Colonic mucosa (tissue), 4 donors: ENCODE measurements at regions not wholly inside any gene's neighbourhood (a gene's known extent, or its start where the extent isn't known, plus 50 kb on each side); places are given as distances from the start of the nearest gene placed in this dataset.

Experiments
- DNase-seq: peaks from one replicate; pipeline ENCODE4 v3.0.0-alpha.2; 2020
- H3K27ac ChIP-seq: fragments of 200-600 bp; one replicate; pipeline ENCODE4 v1.8.0; 2021
- H3K27me3 ChIP-seq: fragments of 200-600 bp; one replicate; pipeline ENCODE4 v1.8.0; 2021
- H3K36me3 ChIP-seq: fragments of 200-600 bp; one replicate; pipeline ENCODE4 v1.8.0; 2021
- H3K4me1 ChIP-seq: fragments of 200-600 bp; one replicate; pipeline ENCODE4 v1.8.0; 2021; ENCODE audit warnings: mild to moderate bottlenecking
- H3K4me3 ChIP-seq: fragments of 200-600 bp; one replicate; pipeline ENCODE4 v1.8.0; 2021
- H3K9ac ChIP-seq, 2 donors: one replicate each; pipeline ENCODE4 v1.7.0; 2013; ENCODE audit warnings: control low read depth in 2 of 2, low read depth in 2 of 2, low read length in 2 of 2
- H3K9me3 ChIP-seq: fragments of 200-600 bp; one replicate; pipeline ENCODE4 v1.8.0; 2021
- intact Hi-C: fragments of 100-400 bp; cut with DNase I; formaldehyde crosslinking; loops from one replicate; pipeline ENCODE4 v1.14.1; 2022
- TF ChIP-seq, protein P1 (sequence below): fragments of 200-600 bp; IDR thresholded peaks from one replicate; pipeline ENCODE4 v1.8.0; 2022; ENCODE audit warnings: antibody characterized with exemption, mild to moderate bottlenecking
- donor health status: healthy.
- donor health status: DM: no; HTN: no; CAD: no.
- donor health status: DM: no; HTN: no; CAD: no.

DNA sequence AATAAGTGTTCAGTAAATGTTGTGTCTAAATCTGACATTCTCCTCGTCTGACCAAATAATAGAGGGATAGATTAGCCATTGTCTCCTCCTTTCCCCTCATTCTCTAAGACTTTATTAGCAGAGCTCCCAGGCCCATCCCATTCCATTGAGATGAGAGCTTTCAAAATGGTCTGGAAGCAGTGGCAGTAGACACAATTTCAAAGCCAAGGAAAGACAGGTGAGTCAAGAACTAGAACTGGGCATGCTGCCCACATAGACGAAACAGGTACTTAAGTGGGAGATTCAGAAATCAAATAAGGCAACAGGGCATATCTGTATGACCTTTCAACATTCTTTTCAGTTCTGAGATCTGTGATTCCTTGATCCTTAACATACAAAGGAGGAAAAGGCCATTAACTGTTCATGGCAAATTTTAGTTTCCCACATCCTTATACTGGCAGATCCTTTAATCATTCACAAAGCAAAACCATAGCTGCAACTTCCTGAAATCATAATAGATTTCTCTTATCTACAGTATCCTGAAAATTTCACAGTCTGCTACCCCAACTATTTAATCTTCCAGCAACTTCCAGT is 96.6 kb upstream of the KCNA4 start:
- Histone ChIP-seq H3K9ac (no peak overlapping the region), H3K27ac (no peak overlapping the region), H3K4me3 (no peak overlapping the region), H3K4me1 (no peaks in the 10 kb centered on the region), H3K27me3 (no peaks in the 10 kb centered on the region), H3K36me3 (no peaks in the 10 kb centered on the region), H3K9me3 (no peaks in the 10 kb centered on the region)
- intact Hi-C loops: no loop called here
- TF ChIP-seq, protein P1, sequence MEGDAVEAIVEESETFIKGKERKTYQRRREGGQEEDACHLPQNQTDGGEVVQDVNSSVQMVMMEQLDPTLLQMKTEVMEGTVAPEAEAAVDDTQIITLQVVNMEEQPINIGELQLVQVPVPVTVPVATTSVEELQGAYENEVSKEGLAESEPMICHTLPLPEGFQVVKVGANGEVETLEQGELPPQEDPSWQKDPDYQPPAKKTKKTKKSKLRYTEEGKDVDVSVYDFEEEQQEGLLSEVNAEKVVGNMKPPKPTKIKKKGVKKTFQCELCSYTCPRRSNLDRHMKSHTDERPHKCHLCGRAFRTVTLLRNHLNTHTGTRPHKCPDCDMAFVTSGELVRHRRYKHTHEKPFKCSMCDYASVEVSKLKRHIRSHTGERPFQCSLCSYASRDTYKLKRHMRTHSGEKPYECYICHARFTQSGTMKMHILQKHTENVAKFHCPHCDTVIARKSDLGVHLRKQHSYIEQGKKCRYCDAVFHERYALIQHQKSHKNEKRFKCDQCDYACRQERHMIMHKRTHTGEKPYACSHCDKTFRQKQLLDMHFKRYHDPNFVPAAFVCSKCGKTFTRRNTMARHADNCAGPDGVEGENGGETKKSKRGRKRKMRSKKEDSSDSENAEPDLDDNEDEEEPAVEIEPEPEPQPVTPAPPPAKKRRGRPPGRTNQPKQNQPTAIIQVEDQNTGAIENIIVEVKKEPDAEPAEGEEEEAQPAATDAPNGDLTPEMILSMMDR: no peak
- no peak for DNase-seq

DNA sequence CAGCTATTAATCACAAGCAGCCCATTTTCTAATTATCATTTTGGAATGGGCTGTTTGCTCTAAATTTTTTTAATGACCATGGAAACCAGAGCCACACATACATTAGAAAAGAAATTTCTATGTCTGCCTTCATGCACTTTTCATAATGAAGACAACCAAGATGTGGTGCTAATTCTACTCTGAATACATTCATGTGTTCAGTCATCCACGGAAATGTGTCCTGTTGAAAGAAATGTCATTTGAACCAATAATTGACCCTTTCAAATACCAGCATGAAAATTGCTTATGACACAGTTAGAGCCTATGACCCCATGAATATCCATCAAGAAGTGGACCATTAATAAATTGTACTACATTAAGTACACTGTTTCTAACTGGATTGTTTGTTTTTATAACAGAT is 99.7 kb upstream of the KCNA4 start:
- no peak overlapping the region for H3K9ac ChIP-seq
- H3K4me1 ChIP-seq: no peaks in the 10 kb centered on the region
- DNase-seq: no peak
- H3K27ac ChIP-seq: no peak overlapping the region
- no peaks in the 10 kb centered on the region for H3K36me3 ChIP-seq
- intact Hi-C loops: no loop called here
- H3K4me3 ChIP-seq: no peak overlapping the region
- TF ChIP-seq, protein P1: no peak
- no peaks in the 10 kb centered on the region for H3K27me3 ChIP-seq
- H3K9me3 ChIP-seq: no peaks in the 10 kb centered on the region

DNA sequence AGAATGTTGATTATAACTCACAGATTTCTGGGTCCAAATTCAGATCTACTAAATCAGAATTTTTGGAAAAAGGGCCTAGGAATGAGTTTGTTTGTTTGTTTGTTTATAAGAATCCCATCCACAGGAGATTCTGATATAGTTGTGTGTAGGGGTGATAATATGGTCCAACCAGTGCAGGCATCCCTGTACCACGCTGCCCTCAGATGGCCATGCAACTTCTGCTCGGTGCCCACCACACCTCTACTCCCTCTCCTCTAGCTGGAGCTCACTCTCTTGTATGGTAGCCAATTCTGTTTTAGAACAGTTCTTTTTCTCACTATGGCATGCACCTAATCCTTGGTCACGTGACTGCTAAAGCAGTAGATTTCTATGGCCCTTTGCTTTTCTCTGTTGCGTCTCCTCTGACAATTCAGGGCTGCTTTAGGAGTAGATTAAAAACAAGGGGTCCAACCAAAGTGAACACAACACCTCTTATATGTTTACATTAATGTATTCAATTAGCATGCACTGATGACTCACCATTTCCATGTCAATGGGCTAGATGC is 103.3 kb upstream of the KCNA4 start:
- H3K4me3 ChIP-seq: no peak overlapping the region
- no peak overlapping the region for H3K9ac ChIP-seq
- H3K9me3 ChIP-seq: no peaks in the 10 kb centered on the region
- intact Hi-C loops: no loop called here
- no peaks in the 10 kb centered on the region for H3K27me3 ChIP-seq
- no peaks in the 10 kb centered on the region for H3K4me1 ChIP-seq
- H3K36me3 ChIP-seq: no peaks in the 10 kb centered on the region
- DNase-seq: no peak
- TF ChIP-seq, protein P1: no peak
- no peak overlapping the region for H3K27ac ChIP-seq

DNA sequence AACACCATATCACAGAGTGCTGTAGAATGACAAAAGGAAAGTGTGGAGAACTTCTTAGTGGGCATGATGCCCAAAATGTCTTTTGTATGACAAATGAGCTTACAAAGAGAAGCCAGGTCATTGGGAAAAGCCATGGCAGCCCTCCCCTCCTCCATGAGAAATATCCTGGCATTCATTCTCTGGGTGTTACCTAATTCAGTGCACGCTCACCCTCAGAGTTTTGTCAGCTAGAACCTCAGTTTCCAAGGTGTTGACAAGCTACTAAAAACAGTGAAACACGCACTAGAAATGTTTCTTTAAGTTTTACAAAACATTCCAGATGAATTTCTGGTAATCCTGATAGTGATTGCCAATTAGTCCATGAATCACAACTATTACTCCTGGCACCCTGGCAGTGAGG is 105.4 kb upstream of the FSHB start:
- no peak for DNase-seq
- TF ChIP-seq, protein P1: no peak
- Histone ChIP-seq H3K4me1 (no peaks in the 10 kb centered on the region), H3K9ac (no peak overlapping the region), H3K4me3 (no peak overlapping the region), H3K9me3 (no peaks in the 10 kb centered on the region), H3K27ac (no peak overlapping the region), H3K27me3 (no peaks in the 10 kb centered on the region), H3K36me3 (no peaks in the 10 kb centered on the region)
- intact Hi-C loops: loop anchor here (5.0 kb wide), 1 partner anchor 72 kb away; no protein-coding TSS in a partner anchor

DNA sequence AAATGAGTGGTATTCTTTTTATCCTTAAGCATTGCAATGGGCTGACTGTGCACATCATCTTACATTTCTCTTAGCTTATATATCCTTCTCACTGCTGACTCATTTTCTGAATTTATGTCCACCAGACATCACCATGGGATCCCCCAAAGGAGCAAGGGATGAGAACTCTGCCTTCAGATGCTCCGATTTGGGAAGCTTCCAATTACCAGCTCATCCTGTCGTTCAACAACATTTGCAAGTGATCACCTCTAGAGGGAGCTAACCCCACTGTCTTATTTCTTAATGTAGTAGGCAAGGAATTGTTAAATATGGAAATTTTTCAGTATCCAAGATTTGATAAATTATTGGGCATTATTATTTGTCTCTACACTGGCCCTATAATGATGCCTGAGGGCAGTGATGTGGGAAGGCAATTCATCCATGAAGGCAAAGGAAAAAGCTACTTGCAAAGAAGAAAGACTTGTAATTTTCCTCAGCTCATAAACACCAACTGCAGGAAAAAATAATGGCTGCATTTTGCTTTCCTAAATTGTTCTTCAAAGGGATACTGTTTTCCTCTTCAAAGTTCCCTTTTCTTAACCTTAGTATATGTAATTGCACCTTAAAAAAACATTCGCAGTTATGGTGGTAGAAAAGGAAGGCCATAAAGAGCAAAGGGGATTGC is 102.4 kb upstream of the FSHB start:
- intact Hi-C loops: loop anchor here (5.0 kb wide), 1 partner anchor 69 kb away; no protein-coding TSS in a partner anchor
- no peaks in the 10 kb centered on the region for H3K27me3 ChIP-seq
- no peaks in the 10 kb centered on the region for H3K36me3 ChIP-seq
- no peaks in the 10 kb centered on the region for H3K4me1 ChIP-seq
- no peak overlapping the region for H3K27ac ChIP-seq
- no peak overlapping the region for H3K4me3 ChIP-seq
- no peak for DNase-seq
- TF ChIP-seq, protein P1: peak; percentile 41
- H3K9ac ChIP-seq: no peak overlapping the region
- H3K9me3 ChIP-seq: no peaks in the 10 kb centered on the region
